Astrocyte (in vitro differentiated cells and primary cell): ENCODE measurements at regions not wholly inside any gene's neighbourhood (a gene's known extent, or its start where the extent isn't known, plus 50 kb on each side); places are given as distances from the start of the nearest gene placed in this dataset.

Source experiments
- DNase-seq: peaks from one replicate; pipeline ENCODE4 v3.0.0-alpha.2; 2010; ENCODE audit warnings: low read depth
- FAIRE-seq: peaks from 2 replicates; lab custom pipeline; 2011; peaks lifted over from hg19 to GRCh38; lab: Jason Lieb, UNC
- H2AFZ ChIP-seq: 2 replicates; pipeline ENCODE4 v1.6.0; 2012; ENCODE audit warnings: low read depth, low read length, inconsistent platforms
- H3K27ac ChIP-seq: 2 replicates; pipeline ENCODE4 v1.5.1; 2011; ENCODE audit warnings: low read depth, low read length, inconsistent platforms
- H3K27me3 ChIP-seq: 2 replicates; pipeline ENCODE4 v1.6.0; 2011; ENCODE audit warnings: low read length, inconsistent platforms; ENCODE audit not compliant: insufficient read depth
- H3K36me3 ChIP-seq: 2 replicates; pipeline ENCODE4 v1.5.1; 2011; ENCODE audit warnings: low read length, inconsistent platforms; ENCODE audit not compliant: insufficient read depth
- H3K4me1 ChIP-seq: 2 replicates; pipeline ENCODE4 v1.5.1; 2011; ENCODE audit warnings: low read length, inconsistent platforms; ENCODE audit not compliant: insufficient read depth
- H3K4me2 ChIP-seq: 2 replicates; pipeline ENCODE4 v1.6.0; 2012; ENCODE audit warnings: low read length, inconsistent platforms
- H3K4me3 ChIP-seq: 2 replicates; pipeline ENCODE4 v1.5.1; 2011; ENCODE audit warnings: low read depth, mild to moderate bottlenecking, low read length, inconsistent platforms; ENCODE audit not compliant: insufficient read depth
- H3K79me2 ChIP-seq: 2 replicates; pipeline ENCODE4 v1.6.0; 2012; ENCODE audit warnings: mild to moderate bottlenecking, low read length, inconsistent platforms; ENCODE audit not compliant: insufficient read depth
- H3K9ac ChIP-seq: 2 replicates; pipeline ENCODE4 v1.6.0; 2012; ENCODE audit warnings: mild to moderate bottlenecking, low read length, inconsistent platforms
- H3K9me3 ChIP-seq: 2 replicates; pipeline ENCODE4 v1.5.1; 2012; ENCODE audit warnings: low read depth, mild to moderate bottlenecking, low read length, inconsistent platforms; ENCODE audit not compliant: insufficient read depth
- H4K20me1 ChIP-seq: 2 replicates; pipeline ENCODE4 v1.6.0; 2012; ENCODE audit warnings: low read length, inconsistent platforms; ENCODE audit not compliant: insufficient read depth
- H3K27ac Mint-ChIP-seq: one replicate; pipeline ENCODE4 v1.8.0; 2021; ENCODE audit warnings: mild to moderate bottlenecking, mixed read lengths; ENCODE audit not compliant: unreplicated experiment
- H3K27me3 Mint-ChIP-seq: one replicate; pipeline ENCODE4 v1.8.0; 2021; ENCODE audit warnings: low read depth, mixed read lengths; ENCODE audit not compliant: unreplicated experiment
- H3K36me3 Mint-ChIP-seq: one replicate; pipeline ENCODE4 v1.8.0; 2021; ENCODE audit warnings: low read depth, mixed read lengths; ENCODE audit not compliant: unreplicated experiment
- H3K4me1 Mint-ChIP-seq: one replicate; pipeline ENCODE4 v1.8.0; 2021; ENCODE audit warnings: low read depth, mixed read lengths; ENCODE audit not compliant: unreplicated experiment
- H3K4me3 Mint-ChIP-seq: one replicate; pipeline ENCODE4 v1.8.0; 2021; ENCODE audit warnings: mild to moderate bottlenecking, moderate library complexity, mixed read lengths; ENCODE audit not compliant: unreplicated experiment
- H3K9me3 Mint-ChIP-seq: one replicate; pipeline ENCODE4 v1.8.0; 2021; ENCODE audit warnings: mild to moderate bottlenecking, mixed read lengths; ENCODE audit not compliant: unreplicated experiment
- EZH2 ChIP-seq: IDR thresholded peaks from 2 replicates; pipeline ENCODE4 v1.6.1; 2012; ENCODE audit warnings: mild to moderate bottlenecking, low read length, inconsistent platforms; ENCODE audit not compliant: insufficient read depth
- TF ChIP-seq, protein P1 (sequence below): IDR thresholded peaks from 2 replicates; pipeline ENCODE4 v1.5.1; 2011; ENCODE audit warnings: low read depth, mild to moderate bottlenecking, inconsistent platforms, low read length, moderate library complexity; ENCODE audit not compliant: insufficient read depth

DNA sequence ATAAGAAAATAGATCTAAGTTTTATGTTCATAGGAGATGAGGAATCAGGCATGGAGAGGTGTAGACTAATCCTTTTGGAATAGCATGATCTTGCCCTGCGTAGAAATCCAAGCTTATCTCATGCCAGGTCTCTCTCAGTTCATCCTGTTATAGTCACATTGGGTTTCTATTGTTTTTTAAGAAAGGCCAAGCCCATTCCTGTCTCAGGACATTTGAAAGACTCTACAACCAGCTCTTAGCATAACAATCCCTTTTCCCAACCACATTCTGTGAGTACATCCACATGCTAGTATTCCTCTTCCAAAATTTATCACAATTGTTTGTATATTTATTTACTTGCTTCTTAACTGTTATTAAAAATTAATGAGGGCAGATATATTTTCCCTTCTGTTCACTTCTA is 130.3 kb downstream of the MMUT start:
- Mint-ChIP-seq H3K4me1 (peaks cover 4% of the 10 kb centered on the region), H3K36me3 (no peaks in the 10 kb centered on the region), H3K9me3 (peaks cover 1% of the 10 kb centered on the region), H3K27ac (no peak overlapping the region), H3K27me3 (no peaks in the 10 kb centered on the region), H3K4me3 (no peak overlapping the region)
- Histone ChIP-seq H3K9ac (no peak overlapping the region), H2AFZ (no peak overlapping the region), H3K4me2 (no peak overlapping the region), H3K36me3 (no peaks in the 10 kb centered on the region), H3K4me1 (no peaks in the 10 kb centered on the region), H3K79me2 (no peaks in the 10 kb centered on the region), H3K27me3 (no peaks in the 10 kb centered on the region), H3K9me3 (no peaks in the 10 kb centered on the region), H4K20me1 (no peaks in the 10 kb centered on the region), H3K27ac (no peak overlapping the region), H3K4me3 (no peak overlapping the region)
- DNase-seq (no peak), FAIRE-seq (no peak)
- TF ChIP-seq EZH2: no peak
- TF ChIP-seq, protein P1, sequence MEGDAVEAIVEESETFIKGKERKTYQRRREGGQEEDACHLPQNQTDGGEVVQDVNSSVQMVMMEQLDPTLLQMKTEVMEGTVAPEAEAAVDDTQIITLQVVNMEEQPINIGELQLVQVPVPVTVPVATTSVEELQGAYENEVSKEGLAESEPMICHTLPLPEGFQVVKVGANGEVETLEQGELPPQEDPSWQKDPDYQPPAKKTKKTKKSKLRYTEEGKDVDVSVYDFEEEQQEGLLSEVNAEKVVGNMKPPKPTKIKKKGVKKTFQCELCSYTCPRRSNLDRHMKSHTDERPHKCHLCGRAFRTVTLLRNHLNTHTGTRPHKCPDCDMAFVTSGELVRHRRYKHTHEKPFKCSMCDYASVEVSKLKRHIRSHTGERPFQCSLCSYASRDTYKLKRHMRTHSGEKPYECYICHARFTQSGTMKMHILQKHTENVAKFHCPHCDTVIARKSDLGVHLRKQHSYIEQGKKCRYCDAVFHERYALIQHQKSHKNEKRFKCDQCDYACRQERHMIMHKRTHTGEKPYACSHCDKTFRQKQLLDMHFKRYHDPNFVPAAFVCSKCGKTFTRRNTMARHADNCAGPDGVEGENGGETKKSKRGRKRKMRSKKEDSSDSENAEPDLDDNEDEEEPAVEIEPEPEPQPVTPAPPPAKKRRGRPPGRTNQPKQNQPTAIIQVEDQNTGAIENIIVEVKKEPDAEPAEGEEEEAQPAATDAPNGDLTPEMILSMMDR: no peak

DNA sequence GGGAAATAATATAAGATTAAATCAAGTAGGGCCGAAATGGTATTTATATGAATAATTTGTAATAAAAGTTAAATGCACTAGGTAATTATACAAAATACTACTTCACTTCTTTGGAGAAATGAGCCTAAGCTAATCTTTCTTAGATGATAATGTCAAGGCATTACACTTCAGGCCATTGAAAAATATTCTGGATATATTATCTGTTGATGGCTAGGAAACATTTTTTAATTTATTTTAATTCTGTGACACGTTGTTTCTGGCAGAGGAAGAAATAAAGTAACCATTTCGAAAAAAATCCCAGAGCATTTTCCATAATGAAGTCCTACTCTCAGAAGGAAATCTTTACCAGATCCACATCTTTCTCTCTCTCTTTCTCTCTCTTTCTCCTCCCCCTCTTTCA is 133.9 kb downstream of the MMUT start:
- no peak for TF ChIP-seq EZH2
- no peak for DNase-seq
- no peak overlapping the region for H3K4me3 ChIP-seq
- no peaks in the 10 kb centered on the region for H4K20me1 ChIP-seq
- Mint-ChIP-seq H3K9me3 (no peaks in the 10 kb centered on the region), H3K4me3 (no peak overlapping the region), H3K36me3 (no peaks in the 10 kb centered on the region), H3K27ac (no peak overlapping the region), H3K4me1 (peaks cover 22% of the 10 kb centered on the region), H3K27me3 (no peaks in the 10 kb centered on the region)
- peaks cover 12% of the 10 kb centered on the region for H3K4me1 ChIP-seq
- no peaks in the 10 kb centered on the region for H3K27me3 ChIP-seq
- no peak overlapping the region for H3K27ac ChIP-seq
- no peak overlapping the region for H3K9ac ChIP-seq
- no peak overlapping the region for H2AFZ ChIP-seq
- H3K4me2 ChIP-seq: no peak overlapping the region
- no peaks in the 10 kb centered on the region for H3K9me3 ChIP-seq
- no peaks in the 10 kb centered on the region for H3K36me3 ChIP-seq
- no peaks in the 10 kb centered on the region for H3K79me2 ChIP-seq
- no peak for FAIRE-seq

DNA sequence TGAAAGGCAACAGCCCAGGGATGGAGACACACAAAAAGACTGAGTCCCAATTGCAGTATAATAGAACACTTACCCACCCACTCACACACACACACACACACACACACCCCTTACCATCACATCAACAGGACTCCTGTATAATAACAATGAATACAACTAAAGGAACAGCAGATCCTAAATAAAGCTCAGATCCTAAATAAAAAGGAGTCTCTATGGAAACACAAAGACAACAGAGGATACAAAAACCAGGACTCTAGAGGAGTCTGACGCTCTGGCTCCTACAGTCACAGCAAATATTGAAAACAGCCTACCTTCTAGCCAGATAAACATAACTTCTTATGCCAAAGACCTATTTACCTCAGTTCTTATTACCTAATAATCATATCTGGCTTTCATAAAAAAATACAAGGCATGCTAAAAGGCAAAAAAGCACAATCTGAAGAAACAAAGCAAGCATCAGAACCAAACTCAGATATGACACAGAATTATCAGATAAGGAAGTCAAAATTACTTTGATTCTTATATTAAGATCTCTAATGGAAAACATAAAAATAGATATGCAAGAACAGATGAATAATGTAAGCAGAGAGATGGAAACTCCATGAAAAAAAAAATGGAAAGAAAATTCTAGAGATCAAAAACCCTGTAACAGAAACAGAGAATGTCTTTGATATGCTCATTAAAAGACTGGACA is 134.9 kb downstream of the MMUT start:
- Histone ChIP-seq H3K36me3 (no peaks in the 10 kb centered on the region), H3K79me2 (no peaks in the 10 kb centered on the region), H4K20me1 (no peaks in the 10 kb centered on the region), H3K27ac (no peak overlapping the region), H3K9ac (no peak overlapping the region), H3K4me2 (no peak overlapping the region), H3K27me3 (no peaks in the 10 kb centered on the region), H3K4me3 (no peak overlapping the region), H3K4me1 (peaks cover 12% of the 10 kb centered on the region), H2AFZ (peak overlapping the region; percentile 55), H3K9me3 (no peaks in the 10 kb centered on the region)
- DNase-seq (no peak), FAIRE-seq (no peak)
- peaks cover 3% of the 10 kb centered on the region for H3K9me3 Mint-ChIP-seq
- H3K27ac Mint-ChIP-seq: no peak overlapping the region
- peaks cover 22% of the 10 kb centered on the region for H3K4me1 Mint-ChIP-seq
- no peak overlapping the region for H3K4me3 Mint-ChIP-seq
- H3K27me3 Mint-ChIP-seq: no peaks in the 10 kb centered on the region
- no peaks in the 10 kb centered on the region for H3K36me3 Mint-ChIP-seq
- TF ChIP-seq, protein P1: no peak
- no peak for TF ChIP-seq EZH2
